Colonic mucosa (tissue), 4 donors: ENCODE measurements at regions not wholly inside any gene's neighbourhood (a gene's known extent, or its start where the extent isn't known, plus 50 kb on each side); places are given as distances from the start of the nearest gene placed in this dataset.

ENCODE experiments used
- DNase-seq: peaks from one replicate; pipeline ENCODE4 v3.0.0-alpha.2; 2020
- H3K27ac ChIP-seq: fragments of 200-600 bp; one replicate; pipeline ENCODE4 v1.8.0; 2021
- H3K27me3 ChIP-seq: fragments of 200-600 bp; one replicate; pipeline ENCODE4 v1.8.0; 2021
- H3K36me3 ChIP-seq: fragments of 200-600 bp; one replicate; pipeline ENCODE4 v1.8.0; 2021
- H3K4me1 ChIP-seq: fragments of 200-600 bp; one replicate; pipeline ENCODE4 v1.8.0; 2021; ENCODE audit warnings: mild to moderate bottlenecking
- H3K4me3 ChIP-seq: fragments of 200-600 bp; one replicate; pipeline ENCODE4 v1.8.0; 2021
- H3K9ac ChIP-seq, 2 donors: one replicate each; pipeline ENCODE4 v1.7.0; 2013; ENCODE audit warnings: control low read depth in 2 of 2, low read depth in 2 of 2, low read length in 2 of 2
- H3K9me3 ChIP-seq: fragments of 200-600 bp; one replicate; pipeline ENCODE4 v1.8.0; 2021
- CTCF ChIP-seq: fragments of 200-600 bp; IDR thresholded peaks from one replicate; pipeline ENCODE4 v1.8.0; 2022; ENCODE audit warnings: antibody characterized with exemption, mild to moderate bottlenecking
- intact Hi-C: fragments of 100-400 bp; cut with DNase I; formaldehyde crosslinking; loops from one replicate; pipeline ENCODE4 v1.14.1; 2022
- donor health status: healthy.
- donor health status: DM: no; HTN: no; CAD: no.
- donor health status: DM: no; HTN: no; CAD: no.

- Histone ChIP-seq H3K9ac (no peak overlapping the region), H3K27me3 (no peaks in the 10 kb centered on the region), H3K4me3 (no peak overlapping the region), H3K27ac (no peak overlapping the region), H3K36me3 (no peaks in the 10 kb centered on the region), H3K4me1 (no peaks in the 10 kb centered on the region), H3K9me3 (no peaks in the 10 kb centered on the region)
- TF ChIP-seq CTCF = no peak
- no peak for DNase-seq
- intact Hi-C loops = no loop called here
These were observed 799.7 kb upstream of the IGFBP3 start for GRCh38 chr7:46720761-46721160.

- Histone ChIP-seq H3K36me3 (no peaks in the 10 kb centered on the region), H3K4me3 (no peak overlapping the region), H3K9me3 (no peaks in the 10 kb centered on the region), H3K27ac (no peak overlapping the region), H3K9ac (no peak overlapping the region), H3K27me3 (no peaks in the 10 kb centered on the region), H3K4me1 (no peaks in the 10 kb centered on the region)
- TF ChIP-seq CTCF = no peak
- intact Hi-C loops = no loop called here
- DNase-seq = no peak
These were observed 798.5 kb upstream of the IGFBP3 start for GRCh38 chr7:46719616-46720015.

GRCh38 chr7:46716926-46717325 lies 795.9 kb upstream of the IGFBP3 start:
- no peak for TF ChIP-seq CTCF
- Histone ChIP-seq H3K27ac (no peak overlapping the region), H3K9ac (no peak overlapping the region), H3K36me3 (no peaks in the 10 kb centered on the region), H3K27me3 (no peaks in the 10 kb centered on the region), H3K4me3 (no peak overlapping the region), H3K4me1 (no peaks in the 10 kb centered on the region), H3K9me3 (no peaks in the 10 kb centered on the region)
- intact Hi-C loops = no loop called here
- DNase-seq = no peak

GRCh38 chr7:46715579-46715978 lies 794.5 kb upstream of the IGFBP3 start:
- no peak overlapping the region for H3K27ac ChIP-seq
- no peaks in the 10 kb centered on the region for H3K4me1 ChIP-seq
- no peaks in the 10 kb centered on the region for H3K36me3 ChIP-seq
- DNase-seq = no peak
- no peaks in the 10 kb centered on the region for H3K9me3 ChIP-seq
- no peaks in the 10 kb centered on the region for H3K27me3 ChIP-seq
- intact Hi-C loops = no loop called here
- no peak overlapping the region for H3K9ac ChIP-seq
- H3K4me3 ChIP-seq = no peak overlapping the region
- no peak for TF ChIP-seq CTCF

- H3K9me3 ChIP-seq = no peaks in the 10 kb centered on the region
- no peak overlapping the region for H3K4me3 ChIP-seq
- DNase-seq = no peak
- no peak overlapping the region for H3K27ac ChIP-seq
- intact Hi-C loops = no loop called here
- no peak for TF ChIP-seq CTCF
- no peaks in the 10 kb centered on the region for H3K4me1 ChIP-seq
- no peaks in the 10 kb centered on the region for H3K27me3 ChIP-seq
- no peak overlapping the region for H3K9ac ChIP-seq
- no peaks in the 10 kb centered on the region for H3K36me3 ChIP-seq
These were observed 793.8 kb upstream of the IGFBP3 start for GRCh38 chr7:46714904-46715303.
